Mesothelial cell of epicardium (in vitro differentiated cells): ENCODE measurements at regions not wholly inside any gene's neighbourhood (a gene's known extent, or its start where the extent isn't known, plus 50 kb on each side); places are given as distances from the start of the nearest gene placed in this dataset.

Experiments
- DNase-seq, 2 experiments: peaks; one replicate each; pipeline ENCODE4 v3.0.0; 2021; ENCODE audit warnings: low spot score in 2 of 2; ENCODE audit not compliant: unreplicated experiment in 2 of 2
- H3K27ac Mint-ChIP-seq: 2 replicates; pipeline ENCODE4 v1.8.0; 2021; ENCODE audit warnings: mixed read lengths
- H3K27me3 Mint-ChIP-seq: 2 replicates; pipeline ENCODE4 v1.8.0; 2021; ENCODE audit warnings: low read depth, mixed read lengths
- H3K36me3 Mint-ChIP-seq: 2 replicates; pipeline ENCODE4 v1.8.0; 2021; ENCODE audit warnings: mixed read lengths
- H3K4me1 Mint-ChIP-seq: 2 replicates; pipeline ENCODE4 v1.8.0; 2021; ENCODE audit warnings: mixed read lengths
- H3K4me3 Mint-ChIP-seq: 2 replicates; pipeline ENCODE4 v1.8.0; 2021; ENCODE audit warnings: mild to moderate bottlenecking, moderate library complexity, mixed read lengths
- H3K9me3 Mint-ChIP-seq: 2 replicates; pipeline ENCODE4 v1.8.0; 2021; ENCODE audit warnings: mixed read lengths
- TF ChIP-seq, protein P1 (sequence below): fragments of 200-600 bp; sonication (generic); IDR thresholded peaks from one replicate; pipeline ENCODE4 v1.5.0; 2021; ENCODE audit warnings: antibody characterized with exemption; ENCODE audit not compliant: unreplicated experiment

DNA sequence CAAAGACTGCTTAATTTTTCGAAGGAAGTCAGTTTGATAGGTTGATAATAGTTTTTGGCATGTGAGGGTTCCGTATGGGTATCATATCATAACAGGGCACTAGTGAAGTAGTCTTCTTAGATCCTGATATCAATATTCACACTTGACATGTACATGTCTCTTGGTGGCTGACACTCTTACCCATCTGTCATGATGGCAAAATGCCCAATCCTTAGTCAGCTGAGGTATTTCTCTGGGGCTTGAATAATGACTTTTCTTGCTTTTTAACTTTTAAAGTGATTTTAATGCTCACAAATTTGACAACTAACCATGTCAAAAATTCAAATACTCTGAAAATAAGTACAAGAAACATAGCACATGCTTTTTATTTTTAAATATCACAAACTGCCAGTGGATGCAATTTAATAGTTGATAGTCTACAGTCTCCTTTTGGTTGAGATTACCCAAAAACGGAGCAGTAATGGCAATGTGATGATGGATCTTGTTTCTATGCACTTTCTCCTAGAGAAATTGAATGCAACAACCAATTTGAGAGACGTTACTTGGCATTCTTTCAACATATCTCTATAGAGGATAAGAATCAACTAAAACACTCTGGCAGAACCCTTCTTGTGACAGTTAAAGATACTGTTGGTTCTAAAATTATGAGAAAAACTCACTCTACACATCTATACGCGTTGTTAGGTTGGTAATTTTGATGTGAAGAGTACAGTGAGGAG lies 552.9 kb upstream of the PABPC4L start:
- Mint-ChIP-seq H3K4me3 (no peak overlapping the region), H3K4me1 (peaks cover 17% of the 10 kb centered on the region), H3K27ac (no peak overlapping the region), H3K27me3 (no peaks in the 10 kb centered on the region), H3K9me3 (peaks cover 3% of the 10 kb centered on the region), H3K36me3 (no peaks in the 10 kb centered on the region)
- TF ChIP-seq, protein P1, sequence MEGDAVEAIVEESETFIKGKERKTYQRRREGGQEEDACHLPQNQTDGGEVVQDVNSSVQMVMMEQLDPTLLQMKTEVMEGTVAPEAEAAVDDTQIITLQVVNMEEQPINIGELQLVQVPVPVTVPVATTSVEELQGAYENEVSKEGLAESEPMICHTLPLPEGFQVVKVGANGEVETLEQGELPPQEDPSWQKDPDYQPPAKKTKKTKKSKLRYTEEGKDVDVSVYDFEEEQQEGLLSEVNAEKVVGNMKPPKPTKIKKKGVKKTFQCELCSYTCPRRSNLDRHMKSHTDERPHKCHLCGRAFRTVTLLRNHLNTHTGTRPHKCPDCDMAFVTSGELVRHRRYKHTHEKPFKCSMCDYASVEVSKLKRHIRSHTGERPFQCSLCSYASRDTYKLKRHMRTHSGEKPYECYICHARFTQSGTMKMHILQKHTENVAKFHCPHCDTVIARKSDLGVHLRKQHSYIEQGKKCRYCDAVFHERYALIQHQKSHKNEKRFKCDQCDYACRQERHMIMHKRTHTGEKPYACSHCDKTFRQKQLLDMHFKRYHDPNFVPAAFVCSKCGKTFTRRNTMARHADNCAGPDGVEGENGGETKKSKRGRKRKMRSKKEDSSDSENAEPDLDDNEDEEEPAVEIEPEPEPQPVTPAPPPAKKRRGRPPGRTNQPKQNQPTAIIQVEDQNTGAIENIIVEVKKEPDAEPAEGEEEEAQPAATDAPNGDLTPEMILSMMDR = no peak
- no peak for DNase-seq

DNA sequence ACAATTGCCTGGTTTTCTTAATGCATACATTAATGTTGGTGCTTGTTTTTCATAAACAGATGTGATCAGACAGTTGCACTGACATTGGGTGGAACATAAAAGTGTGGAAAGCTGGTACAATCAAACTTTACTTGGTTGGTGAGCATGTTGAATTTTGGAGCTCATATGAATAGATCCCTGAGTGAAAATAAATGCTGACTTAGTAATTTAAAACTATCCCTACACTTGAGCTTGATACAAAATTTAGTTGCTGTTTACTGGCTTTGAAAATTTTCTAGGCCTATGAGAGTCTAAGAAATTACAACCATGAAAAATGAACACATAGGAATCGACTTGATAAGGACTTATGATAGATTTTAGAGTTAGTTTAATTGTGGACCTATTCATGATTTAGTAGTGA lies 551.8 kb upstream of the PABPC4L start:
- Mint-ChIP-seq H3K4me3 (no peak overlapping the region), H3K4me1 (peaks cover 11% of the 10 kb centered on the region), H3K36me3 (no peaks in the 10 kb centered on the region), H3K9me3 (peaks cover 9% of the 10 kb centered on the region), H3K27me3 (no peaks in the 10 kb centered on the region), H3K27ac (no peak overlapping the region)
- DNase-seq = no peak
- TF ChIP-seq, protein P1 = no peak

DNA sequence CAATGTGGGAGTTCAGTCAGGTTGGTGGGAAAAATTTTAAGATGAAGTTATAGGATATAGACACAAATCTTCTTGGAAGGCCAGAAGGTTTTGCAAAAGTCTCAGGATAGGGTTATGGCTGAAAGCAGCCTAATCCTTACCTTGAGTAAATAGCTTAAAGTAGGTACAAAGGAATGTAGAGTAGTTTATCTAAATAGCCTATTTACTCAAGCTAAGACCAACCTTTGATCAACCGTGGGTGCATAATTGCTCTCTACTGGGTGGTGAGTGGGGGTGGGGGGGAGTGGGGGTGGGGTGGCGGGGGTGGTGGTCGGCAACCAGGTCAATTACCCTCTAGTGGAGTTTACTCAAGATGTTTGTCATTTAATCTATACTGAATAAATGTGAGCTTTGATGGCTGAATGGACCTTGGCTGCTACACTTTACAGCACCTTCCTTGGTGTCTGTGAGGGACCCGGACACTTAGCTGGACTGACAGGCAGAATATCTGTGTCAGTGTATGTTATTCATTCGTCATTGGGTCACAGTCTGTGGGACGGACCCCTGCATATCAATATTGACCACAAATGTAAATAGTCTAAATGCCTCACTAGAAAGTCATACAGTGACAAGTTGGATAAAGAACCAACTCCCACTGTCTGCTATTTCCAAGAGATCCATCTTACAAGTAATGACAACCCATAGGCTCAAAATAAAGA lies 545.7 kb upstream of the PABPC4L start:
- Mint-ChIP-seq H3K4me3 (no peak overlapping the region), H3K9me3 (peaks cover 36% of the 10 kb centered on the region), H3K4me1 (no peaks in the 10 kb centered on the region), H3K36me3 (no peaks in the 10 kb centered on the region), H3K27me3 (no peaks in the 10 kb centered on the region), H3K27ac (no peak overlapping the region)
- DNase-seq = no peak
- TF ChIP-seq, protein P1 = no peak

DNA sequence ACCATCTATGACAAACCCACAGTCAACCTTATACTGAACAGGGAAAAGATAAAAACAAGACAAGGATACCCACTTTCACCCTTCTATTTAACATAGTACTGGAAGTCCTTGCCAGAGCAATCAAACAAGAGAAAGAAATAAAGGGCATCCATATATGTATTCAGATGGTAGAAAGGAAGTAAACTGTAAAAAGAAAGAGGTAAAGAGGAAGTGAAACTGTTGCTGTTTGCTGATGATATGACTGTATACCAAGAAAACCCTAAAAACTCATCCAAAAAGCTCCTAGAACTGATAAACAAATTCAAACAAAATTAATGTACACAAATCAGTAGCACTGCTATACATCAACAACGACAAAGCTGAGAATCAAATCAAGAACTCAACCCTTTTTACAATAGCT lies 538.7 kb upstream of the PABPC4L start:
- TF ChIP-seq, protein P1 = no peak
- Mint-ChIP-seq H3K4me1 (no peaks in the 10 kb centered on the region), H3K36me3 (no peaks in the 10 kb centered on the region), H3K27ac (no peak overlapping the region), H3K27me3 (no peaks in the 10 kb centered on the region), H3K9me3 (peaks cover 44% of the 10 kb centered on the region), H3K4me3 (no peak overlapping the region)
- DNase-seq = no peak

DNA sequence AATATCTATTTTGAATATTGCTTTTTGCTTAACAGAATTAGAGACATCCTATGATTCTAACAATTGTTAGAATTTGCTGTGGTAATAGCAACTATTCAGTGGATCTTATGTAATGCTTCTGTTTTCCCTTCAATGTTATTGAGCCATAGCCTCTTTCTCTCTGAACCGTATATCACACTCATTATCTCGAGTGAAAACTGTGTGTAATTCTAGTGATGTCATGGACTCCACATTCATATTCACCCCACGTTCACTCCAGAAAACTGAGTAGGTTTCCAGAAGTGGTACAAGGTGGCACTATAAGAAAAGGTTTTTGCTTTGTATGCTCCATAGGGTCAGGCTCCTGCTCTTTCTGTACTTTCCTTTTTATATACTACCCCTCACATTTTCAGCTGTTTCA lies 534.3 kb upstream of the PABPC4L start:
- Mint-ChIP-seq H3K27me3 (no peaks in the 10 kb centered on the region), H3K9me3 (peaks cover 28% of the 10 kb centered on the region), H3K27ac (no peak overlapping the region), H3K36me3 (no peaks in the 10 kb centered on the region), H3K4me1 (no peaks in the 10 kb centered on the region), H3K4me3 (no peak overlapping the region)
- TF ChIP-seq, protein P1 = no peak
- no peak for DNase-seq
